GM21447 (cell line): ENCODE measurements at regions not wholly inside any gene's neighbourhood (a gene's known extent, or its start where the extent isn't known, plus 50 kb on each side); places are given as distances from the start of the nearest gene placed in this dataset.
A peak's percentile ranks its signal among the peaks of the same experiment; 100 is the strongest.

Source experiments
- ATAC-seq: cut with Tn5 transposase; IDR thresholded peaks from one replicate; pipeline ENCODE4 v1.9.1; 2021; ENCODE audit not compliant: unreplicated experiment

DNA sequence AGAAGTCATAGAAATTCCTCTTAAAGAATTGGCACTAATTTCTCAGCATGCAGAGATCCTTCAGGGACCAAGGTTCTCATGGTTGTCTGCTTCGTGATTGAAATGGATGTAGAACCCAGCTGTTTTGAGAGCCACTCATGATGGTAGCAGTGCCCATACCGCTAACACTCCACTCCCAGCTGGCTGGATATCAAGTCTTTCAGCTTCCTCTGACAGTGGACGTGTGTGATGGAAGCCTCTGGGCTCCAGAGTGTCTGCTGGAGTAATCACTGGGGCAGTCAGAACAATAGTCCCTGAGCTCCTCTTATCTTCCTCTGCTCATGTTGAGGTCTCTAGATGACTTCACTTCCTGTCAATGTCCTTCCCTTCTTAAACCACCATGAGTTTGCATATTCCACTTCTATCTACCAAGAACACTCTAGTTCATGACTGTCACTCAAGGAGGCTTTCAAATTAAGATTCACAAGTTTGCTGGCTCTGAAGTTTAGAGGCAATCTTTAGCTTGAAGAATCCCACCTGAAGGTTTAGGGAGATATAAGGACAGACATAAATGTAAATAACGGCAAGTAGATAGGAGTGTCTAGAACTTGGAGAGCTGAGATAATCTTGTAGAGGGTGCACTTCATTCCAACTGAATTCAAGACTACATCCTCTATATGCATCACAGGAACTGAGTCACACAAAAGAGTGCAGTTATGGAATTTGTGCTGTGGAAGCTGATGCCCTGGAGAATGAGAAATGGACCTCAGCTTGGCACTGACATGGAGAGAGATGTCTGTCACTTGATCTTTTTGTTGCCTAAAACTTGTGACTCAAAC is 64.5 kb upstream of the WDR1 start:
- ATAC-seq = peak; percentile 99

DNA sequence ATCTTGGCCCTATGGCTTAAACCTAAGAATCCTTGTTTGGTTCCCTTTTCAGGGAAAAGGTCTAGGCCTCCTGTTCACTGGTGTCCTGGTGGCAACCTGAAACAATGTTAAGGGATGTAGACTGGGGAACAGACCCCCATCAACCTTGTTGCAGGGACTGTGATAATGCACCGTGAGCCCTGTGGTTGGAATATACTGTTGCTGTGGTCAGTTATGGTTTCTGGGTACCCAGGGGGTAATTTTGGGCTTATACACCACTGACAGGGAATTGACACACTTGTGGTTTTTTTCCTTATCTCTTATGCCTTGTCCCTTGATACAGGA is 64.0 kb upstream of the WDR1 start:
- ATAC-seq = no peak

DNA sequence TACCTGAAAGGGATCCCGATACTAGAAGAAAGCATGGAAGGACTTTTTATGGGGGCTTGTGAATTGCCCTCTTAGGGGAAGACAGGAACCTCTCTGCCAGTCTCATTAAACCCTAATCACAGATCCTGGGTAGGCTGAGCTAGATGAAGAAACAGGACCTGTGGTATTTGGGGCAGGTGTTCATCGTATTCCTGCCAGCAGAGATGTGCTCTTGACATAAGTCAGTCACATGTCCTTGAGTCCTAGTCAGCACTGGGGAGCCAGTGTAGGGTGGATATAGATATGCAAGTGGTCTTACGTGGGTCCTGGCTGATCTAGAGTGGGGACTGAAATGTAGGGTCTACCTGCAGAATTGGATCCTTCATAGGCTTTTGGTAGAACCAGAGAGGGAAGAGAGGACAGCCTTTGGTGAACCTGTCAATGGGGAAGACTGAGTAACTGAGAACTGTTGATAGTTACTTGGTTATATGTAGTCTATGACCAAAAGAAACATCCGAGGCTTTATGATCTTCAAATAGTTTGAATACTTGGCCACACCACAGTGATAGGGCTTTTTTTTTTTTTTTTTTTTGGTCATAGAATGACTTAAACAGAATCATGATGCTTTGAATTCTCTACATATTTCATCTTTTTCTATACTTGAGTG is 63.5 kb upstream of the WDR1 start:
- ATAC-seq = no peak

DNA sequence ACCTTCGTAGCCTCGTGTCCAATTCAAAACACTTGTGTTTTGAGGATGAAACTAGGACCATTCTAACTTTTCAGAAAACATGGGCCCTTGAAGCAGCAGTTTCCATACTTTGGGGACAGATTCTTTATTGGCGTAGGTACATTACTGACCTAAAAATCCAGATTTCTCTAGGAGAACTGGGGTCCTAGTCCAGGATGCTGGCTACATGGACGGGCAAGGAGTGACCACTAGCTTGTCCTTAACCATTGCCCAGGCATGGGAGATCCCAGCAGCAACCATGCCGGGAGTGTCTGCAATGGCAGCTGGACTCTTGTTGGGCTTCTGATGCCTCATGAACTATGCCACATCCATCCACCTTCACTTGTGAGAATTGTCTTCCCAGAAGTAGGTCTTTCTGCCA is 62.2 kb upstream of the WDR1 start:
- no peak for ATAC-seq

DNA sequence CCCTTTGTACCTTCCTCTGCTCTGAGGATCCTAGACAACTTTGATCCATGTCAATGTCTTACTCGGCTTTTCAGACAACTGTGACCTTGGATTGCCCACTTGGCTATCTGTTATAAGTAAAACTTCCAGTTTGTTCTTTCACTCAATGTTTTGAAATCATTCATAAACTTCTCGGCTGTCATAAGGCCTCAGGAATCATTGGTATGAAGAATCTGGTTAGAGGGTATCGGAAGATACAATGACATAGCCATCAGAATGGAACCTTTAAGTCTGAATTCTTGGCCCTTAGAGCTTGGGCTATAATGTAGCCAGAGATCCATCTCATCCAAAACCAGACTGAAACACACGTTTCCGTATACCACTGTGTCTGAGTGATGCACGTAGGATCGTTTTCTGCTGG is 59.0 kb upstream of the WDR1 start:
- no peak for ATAC-seq

DNA sequence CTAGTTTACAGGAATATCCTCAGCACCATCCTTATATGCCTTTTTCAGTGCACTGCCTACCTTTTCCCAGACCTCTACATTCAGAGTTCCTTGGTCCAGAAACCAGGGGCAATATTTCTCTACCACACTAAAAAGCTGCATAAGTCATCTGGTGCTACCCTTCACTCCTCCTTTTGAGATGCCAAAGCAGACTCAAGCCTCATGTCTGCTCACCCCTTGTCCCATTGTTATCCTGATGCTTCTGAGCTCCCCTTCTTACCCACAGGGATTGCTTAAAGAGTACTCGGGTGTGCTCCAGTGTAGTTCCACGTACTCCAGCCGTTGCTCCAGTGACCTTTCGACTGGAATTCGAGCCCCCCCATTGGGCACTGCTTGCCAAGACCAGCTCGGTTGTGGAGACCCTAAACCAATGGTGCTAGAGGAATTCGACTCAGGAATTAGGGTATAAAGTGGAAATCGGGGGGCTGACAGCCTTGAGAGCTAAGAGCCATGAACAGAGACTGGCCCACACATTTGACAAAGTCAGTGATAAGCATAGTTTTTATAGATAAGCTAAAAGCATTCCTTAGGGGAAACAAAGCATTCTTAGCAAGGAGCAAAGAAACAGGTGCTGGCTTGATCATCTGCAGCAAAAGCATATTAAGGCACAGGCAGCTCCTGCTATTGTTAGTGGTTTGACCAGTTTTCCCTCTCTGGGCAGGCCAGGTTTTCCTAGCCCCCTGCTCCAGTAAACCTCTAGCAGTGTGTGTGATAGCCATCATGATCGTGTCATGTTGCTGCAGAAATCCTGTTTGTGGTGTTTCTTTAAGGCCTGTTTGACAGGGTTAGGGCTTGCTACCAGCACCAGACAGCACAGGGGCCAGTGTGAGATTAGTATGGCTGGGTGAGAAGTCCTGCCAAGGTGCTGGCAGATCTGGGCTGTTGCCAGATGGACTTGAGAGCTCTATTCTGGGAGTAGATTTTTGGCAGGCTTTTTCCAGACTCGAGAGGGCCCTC is 57.5 kb upstream of the WDR1 start:
- ATAC-seq = no peak

DNA sequence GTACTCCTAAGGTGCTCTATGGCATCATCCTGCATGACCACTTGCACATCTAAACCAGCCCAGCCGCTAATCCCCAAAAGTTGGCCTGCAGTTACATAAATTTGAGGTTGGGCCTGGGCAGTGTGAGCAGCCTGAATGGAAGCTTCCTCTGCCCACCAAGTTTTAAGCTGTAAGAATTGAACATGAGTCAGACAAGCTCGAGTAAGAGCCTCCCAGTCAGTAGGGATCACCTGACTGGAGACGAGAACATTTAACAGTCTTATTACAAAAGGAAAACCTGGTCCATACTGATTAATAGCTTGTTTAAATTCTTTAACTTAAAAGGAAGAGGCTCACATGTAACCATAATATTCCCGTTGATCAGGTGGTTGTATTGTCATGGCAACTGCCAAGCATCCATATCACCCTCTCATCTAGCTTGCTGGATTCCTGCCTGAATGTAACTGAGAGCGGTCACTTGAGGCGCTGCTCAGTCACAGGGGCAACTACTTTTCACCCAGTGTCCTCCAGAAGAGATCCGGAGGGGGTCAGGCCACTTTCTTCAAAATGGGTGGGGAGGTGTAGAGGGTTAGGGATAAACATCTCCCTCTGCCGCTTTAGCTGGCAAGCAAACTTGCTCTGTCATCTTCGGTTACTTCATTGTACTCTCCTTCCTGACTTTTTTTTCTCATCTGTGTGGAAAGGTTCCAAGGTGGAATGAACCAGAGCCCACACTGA is 56.6 kb upstream of the WDR1 start:
- ATAC-seq = no peak

DNA sequence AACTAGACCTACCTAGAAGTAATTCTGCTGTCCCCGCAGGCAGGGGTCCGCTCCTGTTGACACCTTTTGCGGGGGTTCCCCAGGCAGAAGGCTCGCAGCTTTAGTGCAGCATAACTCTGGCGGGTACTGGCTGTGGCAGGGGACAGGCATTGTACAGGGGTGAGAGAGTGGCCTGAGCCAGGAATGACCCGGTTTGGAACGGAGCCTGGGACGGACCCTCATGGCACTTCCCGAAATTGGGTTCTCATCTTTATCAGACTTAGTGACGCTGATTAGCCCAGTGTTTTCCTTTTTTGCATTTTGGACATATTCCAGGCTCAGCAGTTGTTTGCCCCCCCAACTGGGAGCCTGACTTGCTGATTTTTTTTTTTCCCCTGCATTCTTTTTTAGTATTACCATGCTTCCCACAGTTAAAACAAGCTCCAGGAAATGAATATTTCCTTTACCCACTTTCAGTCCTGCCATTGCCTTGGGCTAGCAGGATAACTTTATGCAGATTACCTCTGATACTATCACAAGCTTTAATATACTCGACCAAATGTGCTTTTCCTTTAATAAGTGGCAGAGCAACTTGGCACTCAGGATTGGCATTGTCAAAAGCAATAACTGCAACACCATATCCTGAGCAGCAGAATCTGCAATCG is 55.8 kb upstream of the WDR1 start:
- ATAC-seq = no peak

DNA sequence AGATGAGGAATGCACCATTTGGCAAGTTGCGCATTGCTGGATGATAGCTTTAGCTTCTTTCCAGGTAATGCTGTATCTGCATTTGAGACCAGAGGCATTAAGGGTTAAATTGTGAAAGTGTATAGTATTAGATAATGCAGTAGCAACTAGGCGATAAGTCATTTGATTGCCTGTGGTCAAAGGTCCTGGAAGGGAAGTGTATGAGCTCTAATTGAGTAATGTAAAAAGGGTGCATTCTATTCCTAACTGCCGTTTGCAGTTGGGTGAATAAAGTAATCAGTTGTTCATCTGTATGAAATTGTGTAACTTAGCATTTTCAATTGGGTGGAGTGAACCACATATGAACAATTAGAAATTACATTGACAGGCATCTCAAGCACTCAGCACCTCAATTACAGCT is 54.5 kb upstream of the WDR1 start:
- ATAC-seq = no peak

DNA sequence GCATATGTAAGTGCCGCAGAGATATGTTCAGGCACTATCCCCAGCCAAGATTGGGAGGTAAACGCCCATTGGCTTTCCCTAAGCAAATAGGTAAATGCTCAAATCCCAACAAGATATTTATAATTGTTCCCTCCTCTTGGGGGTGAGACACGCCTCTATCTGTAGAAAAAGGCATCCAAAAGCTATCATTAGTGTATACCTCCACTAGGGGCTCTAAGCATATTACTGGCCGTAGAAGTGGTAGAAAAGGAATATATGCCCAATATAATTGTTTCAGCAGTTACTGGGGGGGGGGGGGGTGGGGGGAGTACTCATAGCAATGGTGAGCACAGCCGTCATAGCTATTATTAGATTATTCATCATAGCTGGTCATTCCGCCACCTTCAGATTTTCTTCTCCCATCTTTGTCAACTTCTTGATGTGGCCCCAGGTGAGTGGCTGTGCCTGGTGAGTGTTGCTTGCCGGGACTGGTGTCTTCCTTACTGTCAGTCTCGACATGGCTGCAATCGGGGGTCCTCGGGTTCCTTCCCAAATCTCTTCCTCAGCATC is 53.3 kb upstream of the WDR1 start:
- ATAC-seq = no peak

DNA sequence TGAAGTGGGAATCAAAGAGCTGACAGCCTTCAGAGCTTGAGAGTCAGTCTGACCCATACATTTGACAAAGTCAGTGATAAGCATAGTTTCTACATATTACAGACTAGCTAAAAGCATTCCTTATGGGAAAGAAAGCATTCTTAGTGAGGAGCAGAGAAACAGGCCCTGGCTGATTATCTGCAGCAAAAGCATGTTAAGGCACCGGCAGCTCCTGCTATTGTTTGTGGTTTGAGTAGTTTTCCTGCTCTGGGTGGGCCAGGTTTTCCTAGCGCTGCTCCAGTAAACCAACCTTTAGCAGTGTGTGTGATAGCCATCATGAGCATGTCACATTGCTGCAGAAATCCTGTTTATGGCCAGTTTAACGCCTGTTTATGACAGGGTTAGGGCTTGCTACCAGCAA is 51.6 kb upstream of the WDR1 start:
- ATAC-seq = no peak

DNA sequence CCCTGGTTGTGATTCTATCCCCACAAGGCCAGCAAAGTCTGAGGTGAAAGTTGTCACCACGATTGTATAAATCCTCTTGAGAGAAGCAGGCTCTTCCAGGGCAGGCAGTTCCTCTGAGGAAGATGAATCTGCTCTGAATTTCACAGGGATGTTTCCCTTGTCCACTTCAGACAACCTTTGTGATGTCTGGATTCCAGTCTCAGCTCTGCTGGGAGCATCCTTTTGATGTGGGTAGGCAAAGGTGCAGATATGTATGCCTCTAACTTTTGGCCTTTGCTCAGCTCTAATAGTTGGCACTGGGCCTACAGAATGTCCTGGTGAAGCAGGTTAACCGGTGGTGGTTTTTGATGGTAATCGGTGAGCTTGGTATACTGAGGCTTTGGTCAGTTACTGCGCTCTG is 50.6 kb upstream of the WDR1 start:
- ATAC-seq = no peak
